Astrocyte of the spinal cord (primary cell): ENCODE measurements at regions not wholly inside any gene's neighbourhood (a gene's known extent, or its start where the extent isn't known, plus 50 kb on each side); places are given as distances from the start of the nearest gene placed in this dataset.

ENCODE experiments used
- DNase-seq: peaks from one replicate; pipeline ENCODE4 v3.0.0; 2011; ENCODE audit warnings: low read depth, low spot score
- H3K4me3 ChIP-seq: 2 replicates; pipeline ENCODE4 v1.5.1; 2011; ENCODE audit warnings: low read depth, mild to moderate bottlenecking, low read length, moderate library complexity
- in situ Hi-C: cut with HindIII; loops from 2 replicates; pipeline ENCODE4 v1.10.0; 2017; ENCODE audit warnings: low sequenced_read_pairs
- TF ChIP-seq, protein P1 (sequence below): IDR thresholded peaks from 2 replicates; pipeline ENCODE4 v1.5.1; 2012; ENCODE audit warnings: low read depth, mild to moderate bottlenecking, low read length, inconsistent platforms

DNA sequence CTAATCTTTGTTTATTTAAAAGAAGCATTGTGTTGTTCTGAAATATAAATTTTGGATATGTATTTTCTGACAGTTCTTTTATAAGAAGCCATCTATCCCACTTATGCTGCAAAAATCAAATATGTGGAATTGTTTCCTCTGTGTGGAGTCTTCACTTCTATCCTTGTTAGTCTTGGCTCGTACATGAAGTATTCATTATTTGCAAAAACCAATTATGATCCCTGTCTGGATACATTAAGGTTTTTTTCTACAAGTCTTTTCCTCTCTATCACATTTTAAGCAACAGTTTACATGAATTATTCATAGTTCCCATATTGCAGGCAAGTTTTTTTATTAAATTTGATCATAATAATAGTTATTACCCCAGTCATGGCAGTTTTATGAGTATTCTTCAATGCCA is 490.8 kb upstream of the GJE1 start:
- DNase-seq, result no peak

GRCh38 chr6:141641406-141641805 is 491.3 kb upstream of the GJE1 start:
- in situ Hi-C loops, result no loop called here
- no peak overlapping the region for H3K4me3 ChIP-seq
- TF ChIP-seq, protein P1, sequence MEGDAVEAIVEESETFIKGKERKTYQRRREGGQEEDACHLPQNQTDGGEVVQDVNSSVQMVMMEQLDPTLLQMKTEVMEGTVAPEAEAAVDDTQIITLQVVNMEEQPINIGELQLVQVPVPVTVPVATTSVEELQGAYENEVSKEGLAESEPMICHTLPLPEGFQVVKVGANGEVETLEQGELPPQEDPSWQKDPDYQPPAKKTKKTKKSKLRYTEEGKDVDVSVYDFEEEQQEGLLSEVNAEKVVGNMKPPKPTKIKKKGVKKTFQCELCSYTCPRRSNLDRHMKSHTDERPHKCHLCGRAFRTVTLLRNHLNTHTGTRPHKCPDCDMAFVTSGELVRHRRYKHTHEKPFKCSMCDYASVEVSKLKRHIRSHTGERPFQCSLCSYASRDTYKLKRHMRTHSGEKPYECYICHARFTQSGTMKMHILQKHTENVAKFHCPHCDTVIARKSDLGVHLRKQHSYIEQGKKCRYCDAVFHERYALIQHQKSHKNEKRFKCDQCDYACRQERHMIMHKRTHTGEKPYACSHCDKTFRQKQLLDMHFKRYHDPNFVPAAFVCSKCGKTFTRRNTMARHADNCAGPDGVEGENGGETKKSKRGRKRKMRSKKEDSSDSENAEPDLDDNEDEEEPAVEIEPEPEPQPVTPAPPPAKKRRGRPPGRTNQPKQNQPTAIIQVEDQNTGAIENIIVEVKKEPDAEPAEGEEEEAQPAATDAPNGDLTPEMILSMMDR, result no peak
- DNase-seq, result no peak

More for the DNA sequence above, 490.8 kb upstream of the GJE1 start:
- no peak overlapping the region for H3K4me3 ChIP-seq
- TF ChIP-seq, protein P1, result no peak
- in situ Hi-C loops, result no loop called here

GRCh38 chr6:141635621-141636020 is 497.1 kb upstream of the GJE1 start:
- no peak for DNase-seq
- in situ Hi-C loops, result no loop called here
- H3K4me3 ChIP-seq, result no peak overlapping the region
- TF ChIP-seq, protein P1, result no peak

DNA sequence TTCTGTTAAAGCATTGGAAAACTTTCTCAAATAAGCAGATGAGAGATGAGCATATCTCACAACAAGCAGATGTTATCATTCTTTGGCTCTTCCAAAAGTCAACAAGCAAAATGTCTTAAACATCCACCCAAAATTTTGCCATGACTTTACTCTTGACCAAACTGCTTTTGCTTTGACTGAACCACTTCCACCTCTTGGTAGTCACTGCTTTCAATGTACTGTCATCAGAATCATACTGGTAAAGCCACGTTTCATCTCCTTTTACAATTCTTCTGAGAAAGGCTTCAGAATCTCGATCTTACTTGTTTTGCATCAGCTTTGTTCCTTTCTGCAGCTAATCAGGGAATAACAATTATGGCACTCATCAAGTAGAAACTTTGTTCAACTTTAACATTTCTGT is 498.5 kb upstream of the GJE1 start:
- H3K4me3 ChIP-seq, result no peak overlapping the region
- in situ Hi-C loops, result no loop called here
- TF ChIP-seq, protein P1, result no peak
- DNase-seq, result no peak

GRCh38 chr6:141624301-141624700 is 508.4 kb upstream of the GJE1 start:
- in situ Hi-C loops, result no loop called here
- TF ChIP-seq, protein P1, result no peak
- DNase-seq, result no peak
- H3K4me3 ChIP-seq, result no peak overlapping the region

- TF ChIP-seq, protein P1, result no peak
- no peak for DNase-seq
- no peak overlapping the region for H3K4me3 ChIP-seq
- in situ Hi-C loops, result no loop called here
Observed at GRCh38 chr6:141618180-141618581, 514.5 kb upstream of the GJE1 start.

GRCh38 chr6:141610741-141611140 is 522.0 kb upstream of the GJE1 start:
- no peak overlapping the region for H3K4me3 ChIP-seq
- TF ChIP-seq, protein P1, result peak; percentile 41
- peak; percentile 14 for DNase-seq
- in situ Hi-C loops, result no loop called here
